SK-N-SH (cell line): ENCODE measurements at regions not wholly inside any gene's neighbourhood (a gene's known extent, or its start where the extent isn't known, plus 50 kb on each side); places are given as distances from the start of the nearest gene placed in this dataset.

ENCODE experiments used
- CHD2 ChIP-seq: fragments of 150-350 bp; IDR thresholded peaks from 2 replicates; pipeline ENCODE4 v1.6.1; 2018; ENCODE audit warnings: low read length; ENCODE audit not compliant: partially characterized antibody
- ELF1 ChIP-seq: IDR thresholded peaks from 2 replicates; pipeline ENCODE4 v1.4.0; 2012
- EP300 ChIP-seq, 2 experiments: IDR thresholded peaks; 2 replicates each; pipeline versions ENCODE4 v1.4.0 to v1.6.1; 2012; ENCODE audit warnings: borderline replicate concordance in 1 of 2, low read depth in 1 of 2, low read length in 1 of 2
- EZH2phosphoT487 ChIP-seq: fragments of 200-600 bp; sonication (generic); IDR thresholded peaks from 2 replicates; pipeline ENCODE4 v1.6.1; 2017; ENCODE audit warnings: low read depth, mixed run types, mild to moderate bottlenecking, antibody characterized with exemption, moderate library complexity, borderline replicate concordance
- GABPA ChIP-seq: IDR thresholded peaks from 2 replicates; pipeline ENCODE4 v1.4.0; 2012; ENCODE audit warnings: low read depth, mild to moderate bottlenecking
- GATA2 ChIP-seq: sonication (generic); formaldehyde crosslinking; IDR thresholded peaks from 2 replicates; pipeline ENCODE4 v1.5.0; 2020; ENCODE audit warnings: mild to moderate bottlenecking, missing genetic modification reagents
- MAX ChIP-seq: IDR thresholded peaks from 2 replicates; pipeline ENCODE4 v1.4.0; 2012; ENCODE audit warnings: low read depth
- MXI1 ChIP-seq: IDR thresholded peaks from 2 replicates; pipeline ENCODE4 v1.6.1; 2012; ENCODE audit warnings: mild to moderate bottlenecking, low read depth, low read length, improper control_type of control experiment
- POLR2AphosphoS5 ChIP-seq: IDR thresholded peaks from 2 replicates; pipeline ENCODE4 v1.6.1; 2012; ENCODE audit warnings: low read depth, low read length
- RAD21 ChIP-seq: IDR thresholded peaks from 2 replicates; pipeline ENCODE4 v1.6.1; 2012; ENCODE audit warnings: mild to moderate bottlenecking, low read length
- YY1 ChIP-seq: IDR thresholded peaks from 2 replicates; pipeline ENCODE4 v1.4.0; 2012; ENCODE audit warnings: low read depth, mild to moderate bottlenecking
- ZBTB33 ChIP-seq: IDR thresholded peaks from 2 replicates; pipeline ENCODE4 v1.4.0; 2012; ENCODE audit warnings: low read depth, borderline replicate concordance
- TF ChIP-seq, protein P1 (sequence below): fragments of 200-600 bp; sonication (generic); IDR thresholded peaks from 2 replicates; pipeline ENCODE4 v1.6.1; 2017; ENCODE audit warnings: antibody characterized with exemption, mild to moderate bottlenecking, moderate library complexity

DNA sequence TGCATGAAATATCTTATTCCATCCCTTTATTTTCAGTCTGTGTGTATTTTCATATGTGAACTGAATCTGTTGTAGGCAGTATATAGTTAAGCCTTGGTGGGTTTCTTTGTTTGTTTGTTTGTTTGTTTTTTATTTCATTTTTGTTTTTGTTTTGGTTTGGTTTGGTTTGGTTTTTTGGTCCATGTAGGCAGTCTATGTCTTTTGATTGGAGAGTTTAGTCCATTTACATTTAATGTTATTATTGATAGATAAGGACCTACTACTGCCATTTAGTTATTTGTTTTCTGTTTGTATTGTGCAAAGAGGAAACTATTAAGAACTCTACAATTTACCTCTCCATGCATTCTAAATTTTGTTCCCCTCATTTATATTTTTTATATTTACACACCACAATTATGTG is 695.9 kb upstream of the GRM3 start:
- TF ChIP-seq EZH2phosphoT487 (no peak), YY1 (no peak), GABPA (no peak), RAD21 (no peak), ZBTB33 (no peak), MAX (no peak), GATA2 (CRISPR knock-in tag) (no peak), EP300 (IDR thresholded peaks at IDR 0.05; ENCODE audit: borderline replicate concordance in 1 of 2, low read depth in 1 of 2, low read length in 1 of 2) (no peak), MXI1 (no peak), ELF1 (no peak), POLR2AphosphoS5 (no peak), CHD2 (no peak)
- TF ChIP-seq, protein P1, sequence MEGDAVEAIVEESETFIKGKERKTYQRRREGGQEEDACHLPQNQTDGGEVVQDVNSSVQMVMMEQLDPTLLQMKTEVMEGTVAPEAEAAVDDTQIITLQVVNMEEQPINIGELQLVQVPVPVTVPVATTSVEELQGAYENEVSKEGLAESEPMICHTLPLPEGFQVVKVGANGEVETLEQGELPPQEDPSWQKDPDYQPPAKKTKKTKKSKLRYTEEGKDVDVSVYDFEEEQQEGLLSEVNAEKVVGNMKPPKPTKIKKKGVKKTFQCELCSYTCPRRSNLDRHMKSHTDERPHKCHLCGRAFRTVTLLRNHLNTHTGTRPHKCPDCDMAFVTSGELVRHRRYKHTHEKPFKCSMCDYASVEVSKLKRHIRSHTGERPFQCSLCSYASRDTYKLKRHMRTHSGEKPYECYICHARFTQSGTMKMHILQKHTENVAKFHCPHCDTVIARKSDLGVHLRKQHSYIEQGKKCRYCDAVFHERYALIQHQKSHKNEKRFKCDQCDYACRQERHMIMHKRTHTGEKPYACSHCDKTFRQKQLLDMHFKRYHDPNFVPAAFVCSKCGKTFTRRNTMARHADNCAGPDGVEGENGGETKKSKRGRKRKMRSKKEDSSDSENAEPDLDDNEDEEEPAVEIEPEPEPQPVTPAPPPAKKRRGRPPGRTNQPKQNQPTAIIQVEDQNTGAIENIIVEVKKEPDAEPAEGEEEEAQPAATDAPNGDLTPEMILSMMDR = no peak
